HG02970 (cell line): ENCODE measurements at regions not wholly inside any gene's neighbourhood (a gene's known extent, or its start where the extent isn't known, plus 50 kb on each side); places are given as distances from the start of the nearest gene placed in this dataset.
"Not testable (repeated sequence)": the region's sequence is repeated elsewhere in the genome, so short reads cannot be mapped to it uniquely, and the experiment has no call there.

Experiments used
- ATAC-seq: cut with Tn5 transposase; IDR thresholded peaks from one replicate; pipeline ENCODE4 v1.9.1; 2021; ENCODE audit warnings: mild to moderate bottlenecking, moderate library complexity, moderate number of reproducible peaks; ENCODE audit not compliant: unreplicated experiment, low FRiP score

DNA sequence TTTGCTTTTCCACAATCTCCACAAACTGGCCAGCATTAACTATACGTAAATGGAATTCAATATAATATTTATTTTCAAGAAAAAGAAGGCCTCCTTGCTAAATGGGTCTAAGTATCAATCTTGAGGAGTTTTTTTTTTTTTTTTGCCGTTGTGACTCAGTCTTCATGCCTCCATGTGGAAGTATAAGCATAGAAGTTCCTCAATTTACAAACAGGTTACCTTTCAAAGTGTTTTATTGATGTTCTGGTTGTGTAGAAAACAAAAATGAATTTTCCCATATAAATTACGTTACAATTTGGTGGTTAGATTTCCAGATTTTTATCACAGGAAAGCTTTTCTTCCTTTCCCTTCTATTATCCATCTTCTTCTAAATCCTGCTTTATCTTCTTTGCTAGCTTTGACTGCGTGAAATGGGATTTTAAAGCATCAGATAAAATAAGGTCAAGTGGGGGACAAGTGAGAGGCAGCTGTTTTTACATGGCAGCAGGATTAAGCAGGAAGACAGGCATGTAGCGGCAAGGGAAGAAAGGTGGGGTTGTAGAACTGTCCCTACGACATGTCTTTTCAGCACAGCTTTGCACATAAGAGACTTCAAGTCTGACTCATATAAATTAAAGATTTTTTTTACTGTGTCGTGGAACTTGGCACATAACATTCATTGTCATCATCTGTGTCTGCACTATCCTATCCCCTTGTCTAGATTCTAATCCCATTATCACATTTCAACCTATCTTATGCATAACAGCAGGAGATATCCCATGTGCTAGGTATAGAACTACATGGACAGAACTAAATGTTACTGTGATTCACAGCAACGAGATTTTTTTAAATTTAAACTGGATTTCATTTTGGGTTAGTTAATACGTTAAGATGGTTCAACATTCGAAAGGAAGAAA is 135.3 kb upstream of the FAM3C start:
- no peak for ATAC-seq

- peak; percentile 100 for ATAC-seq
Measured at GRCh38 chr7:121530227-121531174, 134.4 kb upstream of the FAM3C start.

- no peak for ATAC-seq
Measured at GRCh38 chr7:121529003-121529402, 132.9 kb upstream of the FAM3C start.

GRCh38 chr7:121526210-121526609 is 130.1 kb upstream of the FAM3C start:
- ATAC-seq, result not testable (repeated sequence)

- ATAC-seq, result no peak
Measured at GRCh38 chr7:121525155-121525819, 129.2 kb upstream of the FAM3C start.

DNA sequence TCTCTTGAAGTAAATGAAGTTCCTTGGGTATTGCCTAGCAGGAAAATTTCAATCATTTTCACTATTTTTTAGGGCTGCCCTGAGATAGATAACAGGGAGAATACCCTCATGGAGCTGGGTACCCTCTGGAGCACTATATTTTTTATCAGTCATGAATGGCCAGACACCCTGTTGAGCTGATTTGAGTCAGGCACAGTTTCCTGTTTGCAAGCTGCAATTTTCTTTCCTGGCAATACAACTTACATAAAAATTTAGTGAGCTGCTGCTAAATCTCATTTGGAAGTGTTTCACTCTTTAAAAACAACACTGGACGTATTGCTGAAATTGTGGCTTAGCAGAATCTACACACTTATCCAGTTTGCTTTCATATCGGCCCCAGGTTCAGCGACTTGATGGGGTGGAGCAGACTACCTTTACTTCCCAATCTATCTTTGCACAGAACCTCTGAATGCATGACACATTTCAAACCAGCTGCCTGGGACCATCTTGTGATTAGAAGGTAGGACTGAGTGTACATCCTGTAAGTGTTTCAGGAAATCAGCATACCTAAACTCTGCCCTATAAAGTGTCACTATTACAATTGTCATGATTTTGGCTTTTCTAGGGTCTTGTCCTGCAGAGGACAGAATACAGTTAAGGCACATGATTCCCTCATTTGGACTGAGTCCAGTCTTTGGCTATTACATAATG is 125.7 kb upstream of the FAM3C start:
- ATAC-seq, result no peak

DNA sequence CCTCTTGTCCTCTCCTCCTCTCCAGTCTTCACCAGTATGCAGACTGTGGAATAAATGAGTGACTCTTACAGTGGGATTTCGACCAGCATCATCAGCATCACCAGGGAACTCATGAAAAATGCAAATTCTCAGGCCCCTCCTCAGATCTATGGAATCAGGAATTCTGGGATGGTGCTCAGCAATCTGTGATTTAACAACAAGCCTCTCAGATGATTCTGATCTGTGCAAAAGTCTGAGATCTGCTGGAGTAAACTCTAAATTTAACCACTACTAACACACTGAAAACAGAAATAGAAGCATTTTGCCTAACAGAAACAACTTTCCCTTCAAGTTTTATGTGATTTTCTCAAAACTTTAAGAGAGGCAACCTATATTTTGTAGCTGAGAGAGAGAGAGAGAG is 124.8 kb upstream of the FAM3C start:
- no peak for ATAC-seq

GRCh38 chr7:121519548-121520521 is 123.7 kb upstream of the FAM3C start:
- peak; percentile 53 for ATAC-seq

DNA sequence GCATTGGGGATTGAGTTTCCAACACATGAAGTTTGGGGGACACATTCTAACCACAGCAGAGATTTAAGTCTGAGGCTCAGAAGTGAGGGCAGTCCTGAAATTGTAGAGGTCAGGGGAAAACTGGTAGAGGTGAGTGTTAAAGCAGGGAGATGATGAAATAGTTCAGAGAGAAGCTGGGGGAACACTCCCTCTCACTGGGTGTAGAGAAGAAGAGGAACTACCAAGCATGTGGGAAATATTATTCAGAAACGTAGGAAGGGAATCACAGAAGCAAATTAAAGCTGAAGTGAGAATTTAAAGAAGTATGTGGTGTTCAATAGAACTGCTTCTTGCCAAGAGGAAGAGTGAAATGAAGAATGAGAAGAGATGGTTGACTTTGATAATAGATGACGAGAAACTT is 121.5 kb upstream of the FAM3C start:
- ATAC-seq, result no peak

- no peak for ATAC-seq
Measured at GRCh38 chr7:121516821-121517220, 120.7 kb upstream of the FAM3C start.

- ATAC-seq, result no peak
Measured at GRCh38 chr7:121515630-121516401, 119.7 kb upstream of the FAM3C start.

DNA sequence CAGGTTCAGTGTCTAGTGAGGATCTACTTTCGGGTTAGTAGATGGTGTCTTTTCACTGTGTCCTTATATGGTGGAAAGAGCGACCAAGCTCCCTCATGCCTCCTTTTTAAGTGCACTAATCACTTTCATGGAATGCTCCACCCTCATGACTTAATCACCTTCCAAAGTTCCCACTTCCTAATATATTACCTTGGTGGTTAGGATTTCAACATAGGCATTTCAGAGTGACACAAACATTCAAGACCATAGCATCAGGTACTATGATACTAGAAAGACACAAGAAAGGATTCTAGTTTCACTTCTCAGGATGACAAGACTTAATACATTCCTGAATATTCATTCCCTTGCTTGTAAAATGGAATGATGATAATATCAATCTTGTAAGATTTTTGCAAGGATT is 119.1 kb upstream of the FAM3C start:
- no peak for ATAC-seq

GRCh38 chr7:121513105-121513504 is 117.0 kb upstream of the FAM3C start:
- ATAC-seq, result no peak

DNA sequence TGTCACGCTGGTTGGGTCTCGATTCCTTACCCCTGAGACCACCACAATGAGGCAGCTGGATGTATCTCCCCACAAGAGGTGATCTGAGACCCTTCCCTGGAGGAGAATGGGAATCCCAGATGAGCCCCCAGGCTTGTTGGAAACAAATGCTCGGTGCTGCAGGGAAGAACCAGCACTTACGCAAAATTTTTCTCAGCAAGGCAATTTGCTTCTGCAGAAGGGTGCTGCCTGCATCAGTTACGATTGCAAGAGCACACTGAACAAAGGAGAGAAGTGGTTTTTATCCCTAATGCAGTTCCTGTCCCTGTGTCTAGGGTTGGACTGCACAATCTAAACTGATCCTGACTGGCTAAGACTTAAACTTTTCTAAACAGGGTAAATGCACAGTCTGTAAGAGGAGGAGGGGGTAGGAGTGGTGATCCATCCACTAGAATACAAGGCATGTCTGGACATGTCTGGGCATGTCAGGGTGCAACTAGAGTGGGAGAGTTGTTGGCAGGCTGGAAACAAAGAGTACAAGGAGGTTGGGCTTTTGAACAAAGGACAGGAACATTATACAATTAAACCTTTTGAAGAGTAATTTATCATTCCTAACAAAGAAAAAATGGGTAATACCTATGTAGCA is 114.9 kb upstream of the FAM3C start:
- ATAC-seq, result no peak

DNA sequence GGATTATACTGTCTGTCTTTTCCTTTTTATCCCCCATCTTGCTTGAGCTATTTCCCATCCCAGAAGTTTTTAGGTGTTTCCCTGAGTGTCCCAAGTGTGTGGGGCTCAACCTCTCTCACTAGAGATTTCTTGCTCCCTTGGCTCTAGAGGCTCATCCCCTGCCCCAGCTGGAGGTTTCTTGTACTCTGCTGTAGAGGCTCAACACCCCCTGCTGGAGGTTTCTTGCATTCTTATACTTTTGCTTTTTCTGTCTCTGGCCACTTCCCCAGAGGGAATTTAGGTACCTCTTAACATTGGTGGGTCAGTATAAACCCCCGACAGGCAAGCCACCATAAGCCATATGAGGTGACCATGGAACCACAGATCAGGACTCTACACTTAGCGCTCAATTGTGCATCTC is 114.2 kb upstream of the FAM3C start:
- ATAC-seq, result no peak

DNA sequence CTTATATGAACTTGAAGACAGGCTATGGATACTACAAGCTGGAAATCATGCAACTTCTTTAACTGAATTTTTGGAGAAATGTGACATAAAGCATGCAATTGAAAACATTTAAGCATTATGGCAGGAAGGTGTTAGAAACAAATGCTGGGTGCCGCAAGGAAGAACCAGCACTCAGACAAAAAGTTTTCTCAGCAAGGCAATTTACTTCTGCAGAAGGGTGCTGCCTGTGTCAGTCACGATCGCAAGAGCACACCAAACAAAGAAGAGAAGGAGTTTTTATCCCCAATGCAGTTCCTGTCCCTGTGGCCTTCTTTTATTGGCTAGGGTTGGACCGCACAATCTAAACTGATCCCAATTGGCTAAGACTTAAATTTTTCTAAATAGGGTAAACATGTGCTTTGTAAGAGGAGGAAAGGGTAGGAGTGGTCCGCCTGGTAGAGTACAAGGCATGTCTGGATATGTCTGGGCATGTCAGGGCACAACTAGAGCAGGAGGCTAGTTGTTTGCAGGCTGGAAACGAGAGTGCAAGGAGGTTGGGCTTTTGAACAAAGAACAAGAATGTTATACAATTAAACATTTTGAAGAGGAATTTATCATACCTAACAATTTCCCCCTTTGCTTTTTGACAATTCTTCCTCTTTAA is 109.6 kb upstream of the FAM3C start:
- ATAC-seq, result no peak

DNA sequence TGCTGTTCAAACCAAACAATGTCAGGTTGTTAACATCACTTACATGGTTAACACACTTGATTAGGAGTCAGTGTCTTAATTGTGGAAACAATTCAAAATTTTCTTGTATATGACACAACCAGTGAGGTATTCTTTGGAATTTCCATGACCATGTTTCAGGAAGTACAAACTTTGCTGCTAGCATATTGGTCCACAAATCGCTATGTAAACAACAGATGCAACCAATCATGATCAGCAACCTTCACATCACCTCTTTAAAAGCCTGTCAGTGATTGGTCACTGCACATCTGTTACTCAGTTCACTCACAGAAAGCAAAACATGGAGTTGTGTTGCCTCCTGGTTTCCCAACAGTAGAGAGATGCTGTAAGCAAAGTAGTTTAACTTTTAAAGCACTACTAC is 108.9 kb upstream of the FAM3C start:
- ATAC-seq, result no peak
